Keratinocyte (primary cell): ENCODE measurements at regions not wholly inside any gene's neighbourhood (a gene's known extent, or its start where the extent isn't known, plus 50 kb on each side); places are given as distances from the start of the nearest gene placed in this dataset.

Experiments
- DNase-seq: peaks from one replicate; pipeline ENCODE4 v3.0.0-alpha.2; 2011; ENCODE audit warnings: low read depth, missing footprints, low spot score
- FAIRE-seq: peaks from 2 replicates; lab custom pipeline; 2011; peaks lifted over from hg19 to GRCh38; lab: Jason Lieb, UNC
- H2AFZ ChIP-seq: 2 replicates; pipeline ENCODE4 v1.6.0; 2012; ENCODE audit warnings: low read length, control low read depth, inconsistent platforms; ENCODE audit not compliant: control insufficient read depth
- H3K27ac ChIP-seq: 2 replicates; pipeline ENCODE4 v1.5.1; 2011; ENCODE audit warnings: low read length; ENCODE audit not compliant: control insufficient read depth, insufficient read depth
- H3K27me3 ChIP-seq: 3 replicates; pipeline ENCODE4 v1.6.0; 2011; ENCODE audit warnings: low read length; ENCODE audit not compliant: control insufficient read depth, insufficient read depth; ENCODE audit errors: extremely low read depth
- H3K36me3 ChIP-seq, 2 experiments: 2 replicates in 1 of 2; 3 replicates in 1 of 2; pipeline ENCODE4 v1.5.1; 2011; ENCODE audit warnings: low read length in 2 of 2, mild to moderate bottlenecking in 1 of 2; ENCODE audit not compliant: control insufficient read depth in 2 of 2, insufficient read depth in 2 of 2; ENCODE audit errors: extremely low read depth in 1 of 2
- H3K4me1 ChIP-seq: 3 replicates; pipeline ENCODE4 v1.5.1; 2011; ENCODE audit warnings: low read length; ENCODE audit not compliant: control insufficient read depth, insufficient read depth; ENCODE audit errors: extremely low read depth
- H3K4me2 ChIP-seq: 3 replicates; pipeline ENCODE4 v1.6.0; 2011; ENCODE audit warnings: low read depth, low read length; ENCODE audit not compliant: control insufficient read depth, insufficient read depth; ENCODE audit errors: extremely low read depth
- H3K4me3 ChIP-seq, 3 experiments: fragments of 200-600 bp in 1 of 3; sonication (generic) in 1 of 3; 2 replicates in 2 of 3; 3 replicates in 1 of 3; pipeline ENCODE4 v1.5.1; 2011 to 2016; ENCODE audit warnings: low read length in 3 of 3, mild to moderate bottlenecking in 3 of 3, control low read depth in 2 of 3, inconsistent platforms in 1 of 3, low read depth in 1 of 3, mixed read lengths in 1 of 3, mixed run types in 1 of 3, moderate library complexity in 1 of 3; ENCODE audit not compliant: control insufficient read depth in 2 of 3, insufficient read depth in 2 of 3; ENCODE audit errors: extremely low read depth in 1 of 3
- H3K79me2 ChIP-seq: 2 replicates; pipeline ENCODE4 v1.6.0; 2012; ENCODE audit warnings: low read length; ENCODE audit not compliant: control insufficient read depth, insufficient read depth
- H3K9ac ChIP-seq: 3 replicates; pipeline ENCODE4 v1.6.0; 2011; ENCODE audit warnings: low read length; ENCODE audit not compliant: control insufficient read depth, insufficient read depth; ENCODE audit errors: extremely low read depth
- H3K9me1 ChIP-seq: 3 replicates; pipeline ENCODE4 v1.6.0; 2011; ENCODE audit warnings: low read length; ENCODE audit not compliant: control insufficient read depth, insufficient read depth; ENCODE audit errors: extremely low read depth
- H3K9me3 ChIP-seq: 2 replicates; pipeline ENCODE4 v1.5.1; 2012; ENCODE audit warnings: low read depth, low read length; ENCODE audit not compliant: control insufficient read depth
- H4K20me1 ChIP-seq: 3 replicates; pipeline ENCODE4 v1.6.0; 2011; ENCODE audit warnings: low read length; ENCODE audit not compliant: control insufficient read depth, insufficient read depth; ENCODE audit errors: extremely low read depth
- EZH2 ChIP-seq: IDR thresholded peaks from one replicate; pipeline ENCODE4 v1.6.1; 2012; ENCODE audit warnings: inconsistent platforms, mild to moderate bottlenecking, low read length, moderate library complexity
- dilution Hi-C: fragments of 300-500 bp; cut with MboI; formaldehyde crosslinking; loops from one replicate; pipeline ENCODE4 v1.7.0; 2020; ENCODE audit warnings: low sequenced_read_pairs; ENCODE audit not compliant: extremely low pct_ligation_motif_present
- TF ChIP-seq, protein P1 (sequence below), 3 experiments: IDR thresholded peaks in 1 of 3; conservative IDR thresholded peaks in 1 of 3; optimal IDR thresholded peaks in 1 of 3; 2 replicates in 2 of 3; 3 replicates in 1 of 3; pipeline versions ENCODE3 to v1.5.1; 2011; ENCODE audit warnings: low read length in 3 of 3, mild to moderate bottlenecking in 3 of 3, moderate library complexity in 2 of 3, control low read depth in 1 of 3, inconsistent platforms in 1 of 3; ENCODE audit not compliant: insufficient read depth in 2 of 3; ENCODE audit errors: extremely low read depth in 1 of 3

DNA sequence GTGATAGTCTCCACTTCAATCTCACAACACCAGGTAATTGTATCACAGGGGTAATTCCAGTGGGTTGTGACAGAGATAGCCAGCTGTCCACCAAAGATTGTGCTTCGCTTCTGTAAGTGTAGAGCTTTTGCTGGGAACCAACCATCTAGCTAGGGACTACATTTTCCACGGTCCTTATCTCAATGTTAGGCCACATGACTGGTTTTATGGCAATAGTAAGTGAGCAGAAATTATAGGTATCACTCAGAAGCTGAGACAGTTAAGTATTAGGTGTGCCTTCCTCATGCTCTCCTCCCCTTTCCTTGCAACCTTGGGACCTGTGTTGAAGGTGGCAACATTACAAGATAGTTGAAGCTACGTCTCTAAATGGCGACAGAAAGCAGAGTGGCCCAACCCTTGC, 108.8 kb upstream of the NALF2 start:
- DNase-seq, result no peak
- no peaks in the 10 kb centered on the region for H3K36me3 ChIP-seq
- no peak for FAIRE-seq
- H2AFZ ChIP-seq, result no peak overlapping the region
- H3K9ac ChIP-seq, result no peak overlapping the region
- no peaks in the 10 kb centered on the region for H3K4me1 ChIP-seq
- H3K27me3 ChIP-seq, result peaks cover 8% of the 10 kb centered on the region
- H3K9me3 ChIP-seq, result no peaks in the 10 kb centered on the region
- H3K4me2 ChIP-seq, result no peak overlapping the region
- no peak overlapping the region for H3K27ac ChIP-seq
- no peaks in the 10 kb centered on the region for H3K9me1 ChIP-seq
- no peak for TF ChIP-seq EZH2
- TF ChIP-seq, protein P1, sequence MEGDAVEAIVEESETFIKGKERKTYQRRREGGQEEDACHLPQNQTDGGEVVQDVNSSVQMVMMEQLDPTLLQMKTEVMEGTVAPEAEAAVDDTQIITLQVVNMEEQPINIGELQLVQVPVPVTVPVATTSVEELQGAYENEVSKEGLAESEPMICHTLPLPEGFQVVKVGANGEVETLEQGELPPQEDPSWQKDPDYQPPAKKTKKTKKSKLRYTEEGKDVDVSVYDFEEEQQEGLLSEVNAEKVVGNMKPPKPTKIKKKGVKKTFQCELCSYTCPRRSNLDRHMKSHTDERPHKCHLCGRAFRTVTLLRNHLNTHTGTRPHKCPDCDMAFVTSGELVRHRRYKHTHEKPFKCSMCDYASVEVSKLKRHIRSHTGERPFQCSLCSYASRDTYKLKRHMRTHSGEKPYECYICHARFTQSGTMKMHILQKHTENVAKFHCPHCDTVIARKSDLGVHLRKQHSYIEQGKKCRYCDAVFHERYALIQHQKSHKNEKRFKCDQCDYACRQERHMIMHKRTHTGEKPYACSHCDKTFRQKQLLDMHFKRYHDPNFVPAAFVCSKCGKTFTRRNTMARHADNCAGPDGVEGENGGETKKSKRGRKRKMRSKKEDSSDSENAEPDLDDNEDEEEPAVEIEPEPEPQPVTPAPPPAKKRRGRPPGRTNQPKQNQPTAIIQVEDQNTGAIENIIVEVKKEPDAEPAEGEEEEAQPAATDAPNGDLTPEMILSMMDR (optimal IDR thresholded peaks at IDR 0.05 in 1 of 3, IDR thresholded peaks at IDR 0.05 in 1 of 3, conservative IDR thresholded peaks at IDR 0.05 in 1 of 3; ENCODE audit: extremely low read depth in 1 of 3, insufficient read depth in 2 of 3, low read length in 3 of 3), result no peak
- no peak overlapping the region for H3K4me3 ChIP-seq
- H3K79me2 ChIP-seq, result no peaks in the 10 kb centered on the region
- dilution Hi-C loops, result no loop called here
- no peaks in the 10 kb centered on the region for H4K20me1 ChIP-seq

DNA sequence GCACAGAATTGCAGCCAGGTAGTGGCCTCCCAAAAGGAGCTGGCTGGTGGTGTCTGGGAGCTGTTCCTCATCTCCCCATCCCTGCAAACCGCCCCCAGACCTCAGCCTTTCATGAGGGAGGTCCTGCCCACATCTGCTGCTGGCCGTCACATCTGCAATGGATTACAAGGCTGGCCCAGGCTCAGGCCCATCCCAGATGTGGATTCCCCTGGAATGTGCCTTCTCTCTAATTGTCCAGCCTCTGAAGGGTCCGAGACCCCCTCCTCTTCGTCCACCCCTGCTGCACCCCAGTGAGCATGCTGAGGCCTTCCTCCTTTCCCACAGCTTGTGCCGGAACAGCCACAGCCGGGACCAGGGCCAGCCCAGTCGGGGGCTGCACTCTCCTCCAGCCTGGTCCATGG, 115.0 kb upstream of the NALF2 start:
- no peaks in the 10 kb centered on the region for H3K36me3 ChIP-seq
- H3K79me2 ChIP-seq, result no peaks in the 10 kb centered on the region
- DNase-seq (no peak), FAIRE-seq (no peak)
- no peaks in the 10 kb centered on the region for H4K20me1 ChIP-seq
- no peak overlapping the region for H3K9ac ChIP-seq
- no peak for TF ChIP-seq EZH2
- TF ChIP-seq, protein P1 (optimal IDR thresholded peaks at IDR 0.05 in 1 of 3, IDR thresholded peaks at IDR 0.05 in 1 of 3, conservative IDR thresholded peaks at IDR 0.05 in 1 of 3; ENCODE audit: extremely low read depth in 1 of 3, insufficient read depth in 2 of 3, low read length in 3 of 3), result no peak
- peaks cover 6% of the 10 kb centered on the region for H3K4me1 ChIP-seq
- H3K27me3 ChIP-seq, result peaks cover 13% of the 10 kb centered on the region
- H3K4me2 ChIP-seq, result no peak overlapping the region
- no peak overlapping the region for H3K4me3 ChIP-seq
- dilution Hi-C loops, result no loop called here
- no peaks in the 10 kb centered on the region for H3K9me3 ChIP-seq
- H3K9me1 ChIP-seq, result no peaks in the 10 kb centered on the region
- no peak overlapping the region for H2AFZ ChIP-seq
- no peak overlapping the region for H3K27ac ChIP-seq
